ENCODE measurements at regions not wholly inside any gene's neighbourhood (a gene's known extent, or its start where the extent isn't known, plus 50 kb on each side); places are given as distances from the start of the nearest gene placed in this dataset.

- TF ChIP-seq, protein P1, sequence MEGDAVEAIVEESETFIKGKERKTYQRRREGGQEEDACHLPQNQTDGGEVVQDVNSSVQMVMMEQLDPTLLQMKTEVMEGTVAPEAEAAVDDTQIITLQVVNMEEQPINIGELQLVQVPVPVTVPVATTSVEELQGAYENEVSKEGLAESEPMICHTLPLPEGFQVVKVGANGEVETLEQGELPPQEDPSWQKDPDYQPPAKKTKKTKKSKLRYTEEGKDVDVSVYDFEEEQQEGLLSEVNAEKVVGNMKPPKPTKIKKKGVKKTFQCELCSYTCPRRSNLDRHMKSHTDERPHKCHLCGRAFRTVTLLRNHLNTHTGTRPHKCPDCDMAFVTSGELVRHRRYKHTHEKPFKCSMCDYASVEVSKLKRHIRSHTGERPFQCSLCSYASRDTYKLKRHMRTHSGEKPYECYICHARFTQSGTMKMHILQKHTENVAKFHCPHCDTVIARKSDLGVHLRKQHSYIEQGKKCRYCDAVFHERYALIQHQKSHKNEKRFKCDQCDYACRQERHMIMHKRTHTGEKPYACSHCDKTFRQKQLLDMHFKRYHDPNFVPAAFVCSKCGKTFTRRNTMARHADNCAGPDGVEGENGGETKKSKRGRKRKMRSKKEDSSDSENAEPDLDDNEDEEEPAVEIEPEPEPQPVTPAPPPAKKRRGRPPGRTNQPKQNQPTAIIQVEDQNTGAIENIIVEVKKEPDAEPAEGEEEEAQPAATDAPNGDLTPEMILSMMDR (IDR thresholded peaks at IDR 0.05): no peak
- TF ChIP-seq EP300 (IDR thresholded peaks at IDR 0.05) (no peak), POLR2AphosphoS5 (IDR thresholded peaks at IDR 0.05) (no peak)
These were observed 598.2 kb downstream of the PLPP3 start for GRCh38 chr1:55981010-55981650.

Measured in suprapubic skin (tissue), 4 donors.